Lower leg skin (tissue), 4 donors: ENCODE measurements at regions not wholly inside any gene's neighbourhood (a gene's known extent, or its start where the extent isn't known, plus 50 kb on each side); places are given as distances from the start of the nearest gene placed in this dataset.

Experiments
- DNase-seq, 2 donors: peaks; one replicate each; pipeline ENCODE4 v3.0.0-alpha.2; 2019; ENCODE audit warnings: low spot score in 2 of 2
- H3K4me3 ChIP-seq: fragments of 200-600 bp; sonication (generic); 2 replicates; pipeline ENCODE4 v1.5.1; 2017; ENCODE audit warnings: mild to moderate bottlenecking, low read depth; ENCODE audit not compliant: poor library complexity, severe bottlenecking
- POLR2A ChIP-seq, 2 donors: fragments of 450-650 bp; IDR thresholded peaks; one replicate each; pipeline ENCODE4 v1.6.1; 2016 to 2017; ENCODE audit warnings: antibody characterized with exemption in 2 of 2, mild to moderate bottlenecking in 1 of 2, moderate library complexity in 1 of 2
- WGBS, 2 donors: methylation state at CpG; one replicate each; pipeline ENCODE4 v1.1.5; 2018; 5-methylcytosine and 5-hydroxymethylcytosine counted together
- intact Hi-C: fragments of 100-400 bp; cut with DNase I; formaldehyde crosslinking; loops from one replicate; pipeline ENCODE4 v1.15.0; 2023; ENCODE audit warnings: low total_unique reads
- TF ChIP-seq, protein P1 (sequence below), 3 donors: fragments of 450-650 bp; IDR thresholded peaks; one replicate each; pipeline ENCODE4 v1.5.1; 2016; ENCODE audit warnings: antibody characterized with exemption in 3 of 3, mild to moderate bottlenecking in 3 of 3, moderate library complexity in 2 of 3

DNA sequence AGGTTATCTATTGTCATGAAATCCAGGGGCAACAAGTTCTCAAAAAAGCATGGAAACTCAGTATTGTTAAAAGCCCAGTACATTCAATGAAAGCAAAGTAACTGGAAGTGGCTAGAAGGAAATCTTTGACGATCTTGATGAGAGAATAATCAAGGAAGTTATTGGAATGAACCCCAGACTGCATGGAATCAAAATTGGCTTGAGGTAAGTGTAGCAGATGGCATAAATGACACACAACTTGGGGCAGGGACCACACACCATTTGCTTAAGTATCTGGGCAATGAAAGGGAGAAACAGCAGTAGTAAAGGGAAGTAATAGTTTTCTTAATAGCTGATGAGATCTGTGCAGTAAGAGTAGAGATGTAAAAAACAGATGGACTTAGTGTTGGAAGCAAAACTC lies 238.0 kb downstream of the HS3ST3A1 start:
- DNase-seq, result no peak
- H3K4me3 ChIP-seq, result no peak overlapping the region
- intact Hi-C loops, result no loop called here
- 61% methylated on average over 1 of the region's 1 CpG for WGBS, 2 donors
- no peak for TF ChIP-seq POLR2A (IDR thresholded peaks at IDR 0.05)
- TF ChIP-seq, protein P1, sequence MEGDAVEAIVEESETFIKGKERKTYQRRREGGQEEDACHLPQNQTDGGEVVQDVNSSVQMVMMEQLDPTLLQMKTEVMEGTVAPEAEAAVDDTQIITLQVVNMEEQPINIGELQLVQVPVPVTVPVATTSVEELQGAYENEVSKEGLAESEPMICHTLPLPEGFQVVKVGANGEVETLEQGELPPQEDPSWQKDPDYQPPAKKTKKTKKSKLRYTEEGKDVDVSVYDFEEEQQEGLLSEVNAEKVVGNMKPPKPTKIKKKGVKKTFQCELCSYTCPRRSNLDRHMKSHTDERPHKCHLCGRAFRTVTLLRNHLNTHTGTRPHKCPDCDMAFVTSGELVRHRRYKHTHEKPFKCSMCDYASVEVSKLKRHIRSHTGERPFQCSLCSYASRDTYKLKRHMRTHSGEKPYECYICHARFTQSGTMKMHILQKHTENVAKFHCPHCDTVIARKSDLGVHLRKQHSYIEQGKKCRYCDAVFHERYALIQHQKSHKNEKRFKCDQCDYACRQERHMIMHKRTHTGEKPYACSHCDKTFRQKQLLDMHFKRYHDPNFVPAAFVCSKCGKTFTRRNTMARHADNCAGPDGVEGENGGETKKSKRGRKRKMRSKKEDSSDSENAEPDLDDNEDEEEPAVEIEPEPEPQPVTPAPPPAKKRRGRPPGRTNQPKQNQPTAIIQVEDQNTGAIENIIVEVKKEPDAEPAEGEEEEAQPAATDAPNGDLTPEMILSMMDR (IDR thresholded peaks at IDR 0.05), result no peak

DNA sequence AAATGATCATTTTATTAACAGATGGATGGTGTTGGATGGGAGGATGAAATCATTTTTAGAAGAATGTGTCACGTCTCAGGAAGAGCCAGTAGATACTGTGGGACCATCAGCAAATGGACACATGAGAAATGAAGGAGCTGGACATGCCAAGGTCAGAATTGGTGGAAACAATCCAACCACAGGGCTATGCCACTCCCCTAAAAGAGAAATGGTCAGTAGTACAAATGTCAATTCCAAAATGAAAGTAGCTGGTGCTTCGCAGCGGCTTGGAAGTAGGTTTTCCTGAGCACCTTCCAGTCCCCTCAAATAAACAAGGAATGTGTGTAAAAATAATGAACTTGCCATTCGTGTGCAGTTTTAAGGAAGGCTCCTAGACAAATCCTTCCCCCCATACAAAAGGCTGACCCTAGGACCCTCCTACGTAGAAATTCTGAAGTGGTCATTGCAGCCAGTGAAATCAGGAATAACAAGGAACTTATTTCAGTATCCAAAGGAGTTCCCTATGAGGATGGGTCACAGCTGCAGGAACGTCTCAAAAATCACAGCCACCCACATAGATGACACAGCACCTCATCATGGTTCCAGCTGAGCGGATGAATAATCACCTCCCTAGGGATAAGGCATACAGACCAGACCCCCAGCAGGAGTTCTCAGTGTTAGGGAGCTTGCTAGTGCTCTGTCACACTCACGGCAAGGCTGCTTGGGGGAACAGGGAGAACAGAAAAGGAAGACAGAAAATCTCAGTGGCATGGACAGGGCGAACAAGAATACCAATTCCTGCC lies 239.2 kb downstream of the HS3ST3A1 start:
- 68 to 71% methylated on average over 9 of the region's 9 CpGs for WGBS, 2 donors
- TF ChIP-seq POLR2A (IDR thresholded peaks at IDR 0.05), result no peak
- TF ChIP-seq, protein P1 (IDR thresholded peaks at IDR 0.05), result no peak
- DNase-seq, result no peak
- intact Hi-C loops, result no loop called here
- no peak overlapping the region for H3K4me3 ChIP-seq

DNA sequence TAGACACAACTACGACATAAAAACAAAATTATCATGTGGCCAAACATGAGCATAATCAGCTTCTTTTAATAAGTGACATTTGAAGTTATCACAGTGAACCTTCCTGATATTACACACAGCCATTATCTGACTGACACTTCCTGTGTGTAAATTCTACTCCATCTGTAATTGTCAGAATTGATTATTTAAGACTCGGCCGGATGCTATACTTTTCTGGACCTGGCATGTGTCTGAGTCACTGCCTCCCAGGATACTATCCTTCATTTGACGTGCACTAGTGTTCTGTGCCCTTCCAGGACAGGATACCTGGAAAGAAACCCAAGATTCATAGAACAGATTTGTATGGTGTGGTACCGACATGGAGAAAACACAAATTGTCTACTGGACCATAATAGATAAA lies 242.0 kb downstream of the HS3ST3A1 start:
- H3K4me3 ChIP-seq, result no peak overlapping the region
- WGBS, 2 donors, result 78 to 81% methylated on average over 5 of the region's 5 CpGs
- TF ChIP-seq, protein P1 (IDR thresholded peaks at IDR 0.05), result no peak
- TF ChIP-seq POLR2A (IDR thresholded peaks at IDR 0.05), result no peak
- no peak for DNase-seq
- intact Hi-C loops, result no loop called here

DNA sequence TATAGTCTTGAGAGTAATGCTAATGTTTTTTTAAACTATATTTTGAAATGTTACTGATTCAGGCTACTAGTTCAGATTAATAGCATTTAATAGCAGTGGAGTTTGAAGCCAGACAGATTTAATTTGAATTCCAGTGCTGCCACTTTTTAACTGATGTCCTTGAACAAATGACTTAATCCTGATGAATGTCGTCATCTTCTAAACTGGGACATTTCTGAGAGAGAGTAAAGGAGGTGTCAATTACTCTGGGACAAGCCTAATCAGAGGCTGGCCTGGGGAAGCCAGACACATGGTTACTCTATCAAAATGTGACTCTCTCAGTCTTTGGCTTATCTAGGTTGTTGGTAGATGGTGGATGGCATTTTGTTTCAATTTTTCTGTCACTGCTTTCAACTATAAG lies 246.7 kb downstream of the HS3ST3A1 start:
- no peak overlapping the region for H3K4me3 ChIP-seq
- intact Hi-C loops, result no loop called here
- no peak for TF ChIP-seq POLR2A (IDR thresholded peaks at IDR 0.05)
- TF ChIP-seq, protein P1 (IDR thresholded peaks at IDR 0.05), result no peak
- 44 to 52% methylated on average over 1 of the region's 1 CpG for whole genome bisulfite sequencing, 2 donors
- no peak for DNase-seq

DNA sequence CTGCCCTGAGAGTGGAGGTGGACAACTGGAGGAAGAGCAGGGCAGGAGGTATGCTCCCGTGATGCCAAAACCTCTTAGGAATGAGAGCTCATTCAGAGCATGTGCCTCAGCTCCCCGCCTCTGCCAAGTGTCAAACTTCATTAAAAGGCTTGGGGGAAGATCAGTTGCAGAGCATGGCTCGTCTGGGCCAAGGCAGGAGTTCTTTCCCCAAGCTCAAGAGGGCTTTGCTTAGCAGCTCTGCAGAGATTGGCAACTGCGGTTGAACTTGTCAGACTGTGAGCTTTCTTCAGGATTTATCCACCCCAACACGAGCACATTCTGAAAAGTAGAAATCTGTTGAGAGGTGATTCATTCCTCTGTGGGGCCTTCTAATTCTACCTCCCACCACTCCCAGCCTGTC lies 248.1 kb downstream of the HS3ST3A1 start:
- H3K4me3 ChIP-seq, result no peak overlapping the region
- no peak for DNase-seq
- WGBS, 2 donors, result 40 to 47% methylated on average over 5 of the region's 5 CpGs
- intact Hi-C loops, result no loop called here
- TF ChIP-seq, protein P1 (IDR thresholded peaks at IDR 0.05), result no peak
- no peak for TF ChIP-seq POLR2A (IDR thresholded peaks at IDR 0.05)
